SH-SY5Y (cell line): ENCODE measurements at regions not wholly inside any gene's neighbourhood (a gene's known extent, or its start where the extent isn't known, plus 50 kb on each side); places are given as distances from the start of the nearest gene placed in this dataset.

ENCODE experiments used
- GATA2 ChIP-seq: IDR thresholded peaks from 2 replicates; pipeline ENCODE4 v1.6.1; 2011; ENCODE audit warnings: mild to moderate bottlenecking, low read depth, low read length
- GATA3 ChIP-seq: IDR thresholded peaks from 2 replicates; pipeline ENCODE4 v1.6.1; 2011; ENCODE audit warnings: low read depth, mild to moderate bottlenecking, low read length, moderate library complexity

DNA sequence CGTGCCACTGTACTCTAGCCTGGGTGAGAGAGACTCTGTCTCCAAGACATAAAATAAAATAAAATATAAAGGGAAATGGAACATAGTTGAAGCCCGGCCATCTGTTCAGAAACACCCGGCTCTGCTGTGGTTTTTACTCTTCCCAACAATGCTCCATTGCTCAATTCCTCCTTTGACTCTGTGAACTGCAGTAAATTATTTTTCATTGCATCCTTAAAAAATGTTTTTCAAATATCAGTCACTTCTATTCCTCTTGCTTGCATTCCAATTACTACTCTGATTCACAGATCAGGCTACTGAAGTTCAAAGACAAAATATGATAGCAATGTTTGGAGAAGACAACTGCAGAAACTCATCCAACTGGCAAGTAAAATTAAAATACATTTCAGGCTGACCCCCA, 983.0 kb downstream of the SORCS1 start:
- TF ChIP-seq GATA2: no peak
- no peak for TF ChIP-seq GATA3
